HepG2 (cell line): ENCODE measurements at regions not wholly inside any gene's neighbourhood (a gene's known extent, or its start where the extent isn't known, plus 50 kb on each side); places are given as distances from the start of the nearest gene placed in this dataset.

Experiments used
- ATAC-seq: fragments of 200-7000 bp; cut with Tn5 transposase; 3 replicates; pipeline ENCODE4 v1.9.1; 2020; ENCODE audit warnings: mild to moderate bottlenecking, moderate library complexity
- BruUV-seq: library from RNA; stranded (reverse); fragments of 400-500 nt; replicated peaks from 2 replicates; lab custom pipeline; 2021; lab: Mats Ljungman, UMichigan
- CTCF ChIA-PET: fragments of 300-600 bp; formaldehyde crosslinking; extraction: SDS; loops from one replicate; lab custom pipeline; 2021; ENCODE audit warnings: low total read pairs, inconsistent platforms, low intra/inter-chr PET ratio; lab: Yijun Ruan, JAX
- POLR2A ChIA-PET: fragments of 350-600 bp; sonication (Branson Sonifier 250); formaldehyde crosslinking; loops from one replicate; lab custom pipeline; 2020; ENCODE audit warnings: antibody characterized with exemption, inconsistent platforms; lab: Yijun Ruan, JAX
- DNase-seq: peaks from one replicate; pipeline ENCODE4 v3.0.0-alpha.2; 2015; ENCODE audit warnings: low spot score
- FAIRE-seq: peaks from 3 replicates; lab custom pipeline; 2011; peaks lifted over from hg19 to GRCh38; lab: Jason Lieb, UNC
- H2AFZ ChIP-seq: one replicate; pipeline ENCODE4 v1.6.1; 2011; ENCODE audit warnings: low read length, inconsistent platforms
- H3K27ac ChIP-seq: fragments of 300-600 bp; 3 replicates; pipeline ENCODE4 v1.8.0; 2011; ENCODE audit warnings: mixed run types, mild to moderate bottlenecking, mixed read lengths, low read length, inconsistent platforms; ENCODE audit not compliant: insufficient read depth; ENCODE audit errors: extremely low read length
- H3K27me3 ChIP-seq, 2 experiments: fragments of 200-600 bp in 1 of 2; 2 replicates in 1 of 2; 3 replicates in 1 of 2; pipeline versions ENCODE4 v1.6.0 to v1.8.0; 2011; ENCODE audit warnings: low read length in 2 of 2, mild to moderate bottlenecking in 2 of 2, moderate library complexity in 2 of 2, inconsistent platforms in 1 of 2; ENCODE audit not compliant: insufficient read depth in 2 of 2, control insufficient read depth in 1 of 2
- H3K36me3 ChIP-seq, 2 experiments: fragments of 200-600 bp in 1 of 2; replicated peaks in 1 of 2; 2 replicates in 1 of 2; 3 replicates in 1 of 2; pipeline versions ENCODE4 v1.5.1 to v1.8.0; 2011; ENCODE audit warnings: low read length in 2 of 2, inconsistent platforms in 1 of 2; ENCODE audit not compliant: insufficient read depth in 2 of 2, control insufficient read depth in 1 of 2
- H3K4me1 ChIP-seq: 2 replicates; pipeline ENCODE4 v1.5.1; 2012; ENCODE audit warnings: low read length, inconsistent platforms; ENCODE audit not compliant: insufficient read depth
- H3K4me2 ChIP-seq: 2 replicates; pipeline ENCODE4 v1.6.0; 2011; ENCODE audit warnings: low read depth, low read length, inconsistent platforms
- H3K4me3 ChIP-seq, 3 experiments: fragments of 200-600 bp in 1 of 3; sonication (generic), shearing (Covaris generic) in 1 of 3; replicated peaks in 1 of 3; 2 replicates each; pipeline ENCODE4 v1.5.1; 2011 to 2016; ENCODE audit warnings: low read length in 3 of 3, inconsistent platforms in 2 of 3, low read depth in 2 of 3, mild to moderate bottlenecking in 2 of 3, control low read depth in 1 of 3, mixed read lengths in 1 of 3; ENCODE audit not compliant: insufficient read depth in 1 of 3
- H3K79me2 ChIP-seq: one replicate; pipeline ENCODE4 v1.6.1; 2011; ENCODE audit warnings: low read length, inconsistent platforms; ENCODE audit not compliant: insufficient read depth
- H3K9ac ChIP-seq: 2 replicates; pipeline ENCODE4 v1.6.0; 2011; ENCODE audit warnings: mild to moderate bottlenecking, low read depth, low read length, inconsistent platforms; ENCODE audit not compliant: insufficient read depth
- H3K9me3 ChIP-seq: 2 replicates; pipeline ENCODE4 v1.5.1; 2012; ENCODE audit warnings: mild to moderate bottlenecking, low read length
- H4K20me1 ChIP-seq: 2 replicates; pipeline ENCODE4 v1.6.0; 2011; ENCODE audit warnings: inconsistent platforms, mild to moderate bottlenecking, low read length, moderate library complexity; ENCODE audit not compliant: insufficient read depth
- ASH2L ChIP-seq: fragments of 300-600, 200-600 bp; sonication (generic); IDR thresholded peaks from 2 replicates; pipeline ENCODE4 v1.7.0; 2017; ENCODE audit warnings: low read depth, mild to moderate bottlenecking, moderate library complexity, mixed read lengths, low read length; ENCODE audit not compliant: insufficient read length
- DRAP1 ChIP-seq: IDR thresholded peaks from 2 replicates; pipeline ENCODE4 v1.6.1; 2016; ENCODE audit warnings: missing genetic modification reagents, missing compliant biosample characterization
- KDM6A ChIP-seq: IDR thresholded peaks from 2 replicates; pipeline ENCODE4 v1.6.1; 2016; ENCODE audit warnings: low read depth
- MAF1 ChIP-seq: sonication (generic); formaldehyde crosslinking; IDR thresholded peaks from 2 replicates; pipeline ENCODE4 v1.5.0; 2020; ENCODE audit warnings: missing genetic modification reagents, borderline replicate concordance
- MAFK ChIP-seq, 2 experiments: IDR thresholded peaks in 1 of 2; conservative IDR thresholded peaks in 1 of 2; 2 replicates each; pipeline ENCODE4 v1.6.1; 2011; ENCODE audit warnings: improper control_type of control experiment in 2 of 2, low read length in 2 of 2
- MAX ChIP-seq: IDR thresholded peaks from 2 replicates; pipeline ENCODE4 v1.6.1; 2012; ENCODE audit warnings: inconsistent platforms
- MIER2 ChIP-seq: IDR thresholded peaks from 2 replicates; pipeline ENCODE4 v1.6.1; 2016; ENCODE audit warnings: missing biosample characterization, missing genetic modification reagents
- MZF1 ChIP-seq: sonication (generic); formaldehyde crosslinking; IDR thresholded peaks from 2 replicates; pipeline ENCODE4 v1.8.1; 2023; ENCODE audit warnings: mild to moderate bottlenecking, missing genetic modification reagents, borderline replicate concordance
- NFRKB ChIP-seq: fragments of 450-650 bp; IDR thresholded peaks from 2 replicates; pipeline ENCODE4 v1.6.1; 2017
- RBM39 ChIP-seq: fragments of 200-400 bp; formaldehyde crosslinking; IDR thresholded peaks from one replicate; pipeline ENCODE4 v1.6.1; 2018; ENCODE audit warnings: antibody characterized with exemption, mild to moderate bottlenecking, low read depth, low read length; ENCODE audit not compliant: poor library complexity, severe bottlenecking
- ZNF20 ChIP-seq: sonication (generic); formaldehyde crosslinking; IDR thresholded peaks from 2 replicates; pipeline ENCODE4 v1.4.0; 2020; ENCODE audit warnings: mild to moderate bottlenecking, moderate library complexity, missing genetic modification reagents
- ZNF230 ChIP-seq: sonication (generic); formaldehyde crosslinking; IDR thresholded peaks from 2 replicates; pipeline ENCODE4 v1.4.0; 2020; ENCODE audit warnings: mild to moderate bottlenecking, missing genetic modification reagents
- ZNF451 ChIP-seq: sonication (generic); formaldehyde crosslinking; IDR thresholded peaks from 2 replicates; pipeline ENCODE4 v1.5.0; 2020; ENCODE audit warnings: mild to moderate bottlenecking, missing genetic modification reagents
- WGBS: methylation state at CpG from one replicate; pipeline ENCODE4 v1.1.6; 2017; ENCODE audit warnings: low lambda C conversion rate; 5-methylcytosine and 5-hydroxymethylcytosine counted together
- in situ Hi-C: cut with HindIII; loops from 2 replicates; pipeline ENCODE4 v1.10.0; 2017; ENCODE audit warnings: low pct_unique_long_range_greater_than_20kb; ENCODE audit not compliant: extremely low pct_ligation_motif_present
- intact Hi-C: fragments of 100-400 bp; cut with micrococcal nuclease; formaldehyde crosslinking; loops from one replicate; pipeline ENCODE4 v1.10.0; 2022; ENCODE audit not compliant: unreplicated experiment
- TF ChIP-seq, protein P1 (sequence below): sonication (generic); formaldehyde crosslinking; IDR thresholded peaks from 2 replicates; pipeline ENCODE4 v1.5.1; 2020; ENCODE audit warnings: mild to moderate bottlenecking, missing genetic modification reagents, moderate library complexity
- TF ChIP-seq, protein P2 (sequence below): sonication (generic); formaldehyde crosslinking; IDR thresholded peaks from 2 replicates; pipeline ENCODE4 v1.4.0; 2020; ENCODE audit warnings: missing genetic modification reagents, borderline replicate concordance

DNA sequence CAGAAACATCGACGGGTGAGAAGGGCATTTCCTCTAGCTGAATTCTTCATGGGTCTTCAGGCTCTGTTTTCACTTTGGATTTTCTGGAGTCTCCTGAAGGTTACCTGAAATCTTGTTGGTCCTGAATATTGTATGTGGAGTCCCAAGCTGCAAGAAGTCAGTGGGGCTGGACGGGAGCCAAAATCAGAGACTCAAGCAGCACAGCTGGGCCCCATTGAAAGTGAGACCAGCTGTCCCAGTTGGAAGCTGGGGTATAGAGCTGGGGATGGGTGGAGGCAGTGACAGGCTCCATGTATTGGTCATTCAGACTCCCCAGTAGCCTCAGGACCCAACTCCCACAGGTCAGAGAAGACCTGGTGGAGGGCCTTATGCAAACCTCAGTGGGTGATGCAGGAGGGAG, 111.3 kb upstream of the MLN start:
- in situ Hi-C loops: no loop called here
- H3K4me2 ChIP-seq: no peak overlapping the region
- TF ChIP-seq MZF1 (CRISPR knock-in tag) (no peak), ASH2L (no peak), RBM39 (no peak), ZNF230 (CRISPR knock-in tag) (no peak), ZNF451 (CRISPR knock-in tag) (no peak), KDM6A (CRISPR knock-in tag) (no peak), MIER2 (CRISPR knock-in tag) (no peak), NFRKB (no peak), MAFK (conservative IDR thresholded peaks at IDR 0.05 in 1 of 2, IDR thresholded peaks at IDR 0.05 in 1 of 2; ENCODE audit: low read length in 2 of 2) (no peak), ZNF20 (CRISPR knock-in tag) (no peak), DRAP1 (no peak), MAF1 (CRISPR knock-in tag) (no peak), MAX (no peak)
- TF ChIP-seq, protein P1, sequence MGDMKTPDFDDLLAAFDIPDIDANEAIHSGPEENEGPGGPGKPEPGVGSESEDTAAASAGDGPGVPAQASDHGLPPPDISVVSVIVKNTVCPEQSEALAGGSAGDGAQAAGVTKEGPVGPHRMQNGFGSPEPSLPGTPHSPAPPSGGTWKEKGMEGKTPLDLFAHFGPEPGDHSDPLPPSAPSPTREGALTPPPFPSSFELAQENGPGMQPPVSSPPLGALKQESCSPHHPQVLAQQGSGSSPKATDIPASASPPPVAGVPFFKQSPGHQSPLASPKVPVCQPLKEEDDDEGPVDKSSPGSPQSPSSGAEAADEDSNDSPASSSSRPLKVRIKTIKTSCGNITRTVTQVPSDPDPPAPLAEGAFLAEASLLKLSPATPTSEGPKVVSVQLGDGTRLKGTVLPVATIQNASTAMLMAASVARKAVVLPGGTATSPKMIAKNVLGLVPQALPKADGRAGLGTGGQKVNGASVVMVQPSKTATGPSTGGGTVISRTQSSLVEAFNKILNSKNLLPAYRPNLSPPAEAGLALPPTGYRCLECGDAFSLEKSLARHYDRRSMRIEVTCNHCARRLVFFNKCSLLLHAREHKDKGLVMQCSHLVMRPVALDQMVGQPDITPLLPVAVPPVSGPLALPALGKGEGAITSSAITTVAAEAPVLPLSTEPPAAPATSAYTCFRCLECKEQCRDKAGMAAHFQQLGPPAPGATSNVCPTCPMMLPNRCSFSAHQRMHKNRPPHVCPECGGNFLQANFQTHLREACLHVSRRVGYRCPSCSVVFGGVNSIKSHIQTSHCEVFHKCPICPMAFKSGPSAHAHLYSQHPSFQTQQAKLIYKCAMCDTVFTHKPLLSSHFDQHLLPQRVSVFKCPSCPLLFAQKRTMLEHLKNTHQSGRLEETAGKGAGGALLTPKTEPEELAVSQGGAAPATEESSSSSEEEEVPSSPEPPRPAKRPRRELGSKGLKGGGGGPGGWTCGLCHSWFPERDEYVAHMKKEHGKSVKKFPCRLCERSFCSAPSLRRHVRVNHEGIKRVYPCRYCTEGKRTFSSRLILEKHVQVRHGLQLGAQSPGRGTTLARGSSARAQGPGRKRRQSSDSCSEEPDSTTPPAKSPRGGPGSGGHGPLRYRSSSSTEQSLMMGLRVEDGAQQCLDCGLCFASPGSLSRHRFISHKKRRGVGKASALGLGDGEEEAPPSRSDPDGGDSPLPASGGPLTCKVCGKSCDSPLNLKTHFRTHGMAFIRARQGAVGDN (CRISPR knock-in tag): no peak
- TF ChIP-seq, protein P2, sequence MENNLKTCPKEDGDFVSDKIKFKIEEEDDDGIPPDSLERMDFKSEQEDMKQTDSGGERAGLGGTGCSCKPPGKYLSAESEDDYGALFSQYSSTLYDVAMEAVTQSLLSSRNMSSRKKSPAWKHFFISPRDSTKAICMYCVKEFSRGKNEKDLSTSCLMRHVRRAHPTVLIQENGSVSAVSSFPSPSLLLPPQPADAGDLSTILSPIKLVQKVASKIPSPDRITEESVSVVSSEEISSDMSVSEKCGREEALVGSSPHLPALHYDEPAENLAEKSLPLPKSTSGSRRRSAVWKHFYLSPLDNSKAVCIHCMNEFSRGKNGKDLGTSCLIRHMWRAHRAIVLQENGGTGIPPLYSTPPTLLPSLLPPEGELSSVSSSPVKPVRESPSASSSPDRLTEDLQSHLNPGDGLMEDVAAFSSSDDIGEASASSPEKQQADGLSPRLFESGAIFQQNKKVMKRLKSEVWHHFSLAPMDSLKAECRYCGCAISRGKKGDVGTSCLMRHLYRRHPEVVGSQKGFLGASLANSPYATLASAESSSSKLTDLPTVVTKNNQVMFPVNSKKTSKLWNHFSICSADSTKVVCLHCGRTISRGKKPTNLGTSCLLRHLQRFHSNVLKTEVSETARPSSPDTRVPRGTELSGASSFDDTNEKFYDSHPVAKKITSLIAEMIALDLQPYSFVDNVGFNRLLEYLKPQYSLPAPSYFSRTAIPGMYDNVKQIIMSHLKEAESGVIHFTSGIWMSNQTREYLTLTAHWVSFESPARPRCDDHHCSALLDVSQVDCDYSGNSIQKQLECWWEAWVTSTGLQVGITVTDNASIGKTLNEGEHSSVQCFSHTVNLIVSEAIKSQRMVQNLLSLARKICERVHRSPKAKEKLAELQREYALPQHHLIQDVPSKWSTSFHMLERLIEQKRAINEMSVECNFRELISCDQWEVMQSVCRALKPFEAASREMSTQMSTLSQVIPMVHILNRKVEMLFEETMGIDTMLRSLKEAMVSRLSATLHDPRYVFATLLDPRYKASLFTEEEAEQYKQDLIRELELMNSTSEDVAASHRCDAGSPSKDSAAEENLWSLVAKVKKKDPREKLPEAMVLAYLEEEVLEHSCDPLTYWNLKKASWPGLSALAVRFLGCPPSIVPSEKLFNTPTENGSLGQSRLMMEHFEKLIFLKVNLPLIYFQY: no peak
- FAIRE-seq (no peak), ATAC-seq (no peak), DNase-seq (no peak)
- no peaks in the 10 kb centered on the region for H3K79me2 ChIP-seq
- BruUV-seq: no TSS peak
- no peak overlapping the region for H2AFZ ChIP-seq
- CTCF ChIA-PET: no interaction called here
- peaks cover 0 to 54% of the 10 kb centered on the region in 2 experiments; a peak in 4 of 5 replicates for H3K27me3 ChIP-seq
- no peaks in the 10 kb centered on the region for H3K9me3 ChIP-seq
- no peak overlapping the region for H3K4me3 ChIP-seq
- POLR2A ChIA-PET: interaction anchor here (1.3 kb wide), 1 partner anchor 8 kb away, joined by 3 read pairs; no protein-coding TSS in a partner anchor
- H3K4me1 ChIP-seq: no peaks in the 10 kb centered on the region
- no peak overlapping the region for H3K9ac ChIP-seq
- WGBS: 47% methylated on average over 3 of the region's 3 CpGs
- no peak overlapping the region for H3K27ac ChIP-seq
- H4K20me1 ChIP-seq: no peaks in the 10 kb centered on the region
- no peaks in the 10 kb centered on the region for H3K36me3 ChIP-seq
- intact Hi-C loops: no loop called here
